HG02759 (cell line): ENCODE measurements at regions not wholly inside any gene's neighbourhood (a gene's known extent, or its start where the extent isn't known, plus 50 kb on each side); places are given as distances from the start of the nearest gene placed in this dataset.

Experiments
- ATAC-seq: cut with Tn5 transposase; IDR thresholded peaks from one replicate; pipeline ENCODE4 v1.9.1; 2021; ENCODE audit warnings: mild to moderate bottlenecking, moderate library complexity; ENCODE audit not compliant: unreplicated experiment

- no peak for ATAC-seq
Measured at GRCh38 chr2:226680719-226681118, 118.9 kb downstream of the IRS1 start.

DNA sequence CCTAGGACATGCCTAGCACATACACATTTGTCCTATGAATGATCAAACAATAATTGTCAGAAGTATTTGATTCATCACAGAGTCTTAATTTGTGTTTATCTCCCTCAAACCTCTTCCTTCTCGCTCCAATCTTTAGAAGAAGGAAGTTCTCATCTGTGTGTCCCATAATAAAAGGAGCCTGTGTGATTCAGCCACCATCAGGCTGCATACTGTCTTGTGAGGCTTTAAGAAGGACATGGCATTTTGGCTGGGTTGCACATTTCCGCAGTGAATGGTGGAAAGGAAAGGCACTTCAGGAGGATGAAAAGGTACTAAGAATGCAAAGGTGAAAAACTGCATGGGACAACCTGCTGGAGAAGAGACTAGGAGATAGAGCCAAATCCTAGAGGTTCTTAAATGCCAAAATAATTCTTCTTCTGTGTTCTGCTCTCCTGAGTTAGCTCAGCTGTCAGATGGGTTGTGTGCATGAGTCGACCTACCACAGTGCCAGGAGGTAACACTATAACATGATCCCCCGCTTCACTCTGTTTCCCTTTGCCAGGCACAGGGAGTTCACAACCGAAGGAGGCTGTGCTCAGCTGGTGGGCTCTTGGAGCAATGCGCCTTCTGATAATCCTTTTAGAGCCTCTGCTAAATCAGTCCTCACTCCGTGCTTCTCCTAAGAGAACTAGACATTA is 120.1 kb downstream of the IRS1 start:
- no peak for ATAC-seq

- no peak for ATAC-seq
Measured at GRCh38 chr2:226678422-226678821, 121.2 kb downstream of the IRS1 start.

DNA sequence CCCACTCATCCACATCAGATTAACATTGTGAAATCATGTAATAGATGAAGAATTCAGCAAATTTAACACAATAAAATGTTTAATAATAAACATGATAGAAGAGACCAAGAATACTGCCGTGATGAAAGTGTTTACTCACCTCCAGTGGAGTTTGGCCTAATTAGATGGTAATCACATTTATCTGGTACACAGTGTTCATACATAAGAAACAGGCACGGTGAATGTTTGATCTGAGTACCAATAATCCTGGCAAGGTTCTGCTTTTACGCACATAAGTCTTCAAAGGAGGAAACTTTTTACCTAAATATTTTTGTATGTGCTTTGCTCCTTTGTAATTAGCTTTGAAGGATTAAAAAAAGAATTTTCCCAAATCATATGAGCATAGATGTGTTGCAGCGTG is 122.5 kb downstream of the IRS1 start:
- ATAC-seq, result no peak

- ATAC-seq, result no peak
Measured at GRCh38 chr2:226676618-226677017, 123.0 kb downstream of the IRS1 start.

GRCh38 chr2:226674123-226674522 is 125.5 kb downstream of the IRS1 start:
- no peak for ATAC-seq

- no peak for ATAC-seq
Measured at GRCh38 chr2:226673314-226673723, 126.3 kb downstream of the IRS1 start.

- ATAC-seq, result no peak
Measured at GRCh38 chr2:226671141-226671676, 128.4 kb downstream of the IRS1 start.

- peak; percentile 60 for ATAC-seq
Measured at GRCh38 chr2:226669905-226670304, 129.7 kb downstream of the IRS1 start.

GRCh38 chr2:226669249-226669648 is 130.4 kb downstream of the IRS1 start:
- no peak for ATAC-seq

DNA sequence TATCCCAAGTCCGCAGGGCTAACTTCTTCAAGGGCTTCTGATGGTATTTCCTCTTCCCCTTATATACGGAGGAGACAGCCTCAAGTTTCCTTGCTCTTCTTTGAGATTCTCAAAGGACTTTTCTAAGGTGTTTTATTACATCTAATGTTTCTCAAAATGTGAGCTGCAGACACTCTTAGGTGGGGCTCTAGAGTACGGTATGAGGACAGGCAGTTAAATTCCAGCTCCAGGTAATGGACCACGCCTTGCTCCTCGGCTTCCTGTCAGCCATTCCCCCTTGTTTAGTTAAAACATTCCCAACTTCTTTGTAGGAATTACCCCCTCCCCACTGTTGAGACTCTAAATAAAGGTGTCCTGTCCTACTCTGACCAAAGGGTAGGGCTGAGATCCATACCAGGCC is 131.9 kb downstream of the IRS1 start:
- ATAC-seq, result no peak

- no peak for ATAC-seq
Measured at GRCh38 chr2:226665306-226665831, 134.3 kb downstream of the IRS1 start.

- no peak for ATAC-seq
Measured at GRCh38 chr2:226664661-226665060, 135.0 kb downstream of the IRS1 start.

DNA sequence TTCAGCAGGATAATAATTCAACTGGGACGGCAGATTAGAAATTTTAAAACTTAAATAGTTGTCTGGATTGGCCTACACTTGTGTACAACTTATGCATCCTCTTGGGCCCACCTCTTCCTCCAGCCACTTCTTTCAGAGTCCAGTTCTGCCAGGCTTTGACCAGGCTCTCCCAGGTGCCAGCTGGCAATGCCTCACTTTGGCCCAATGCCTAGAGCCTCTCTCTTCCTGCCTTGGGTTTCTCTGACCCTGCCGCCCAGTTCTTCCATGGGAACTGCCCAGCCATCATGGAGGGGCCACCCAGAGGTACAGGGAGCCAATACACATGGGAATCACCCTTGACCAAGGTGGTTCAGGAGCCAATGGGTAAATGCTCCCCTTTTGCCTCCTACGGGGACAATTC is 135.5 kb downstream of the IRS1 start:
- ATAC-seq, result no peak

DNA sequence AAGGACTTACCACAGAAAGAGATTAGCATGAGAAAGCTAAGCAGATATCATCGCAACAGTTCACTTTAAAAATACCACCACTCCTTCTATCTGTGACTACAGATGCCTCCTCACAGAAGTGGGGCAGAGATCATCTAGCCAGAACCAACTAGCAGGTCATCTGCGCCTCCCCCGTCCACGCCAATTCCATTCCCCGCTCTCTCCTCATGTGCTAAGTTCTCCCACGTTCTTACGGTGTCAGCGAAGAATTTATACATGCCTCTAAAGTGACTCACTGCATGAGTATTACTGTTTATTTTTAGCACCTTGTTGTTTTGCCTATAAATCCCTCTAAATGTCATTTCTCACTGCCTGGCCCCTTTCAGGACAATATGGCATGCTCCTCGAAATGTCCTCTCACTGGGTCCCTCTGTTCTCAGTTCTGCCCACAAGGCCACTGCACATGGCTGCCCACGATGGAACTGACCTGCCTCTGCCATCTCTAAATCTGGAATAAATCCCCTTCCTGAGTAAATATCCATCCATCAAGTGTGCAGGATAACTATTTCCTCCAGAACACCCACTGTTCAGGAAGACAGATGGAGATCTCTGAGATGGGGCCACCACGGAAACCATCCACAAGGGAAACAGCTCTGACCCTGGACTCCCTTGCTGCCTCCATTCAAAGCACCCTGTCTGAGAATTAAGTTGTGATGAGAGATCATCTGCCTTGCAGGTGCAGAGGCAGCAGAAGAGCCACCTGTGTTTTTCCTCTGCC is 137.7 kb downstream of the IRS1 start:
- no peak for ATAC-seq

DNA sequence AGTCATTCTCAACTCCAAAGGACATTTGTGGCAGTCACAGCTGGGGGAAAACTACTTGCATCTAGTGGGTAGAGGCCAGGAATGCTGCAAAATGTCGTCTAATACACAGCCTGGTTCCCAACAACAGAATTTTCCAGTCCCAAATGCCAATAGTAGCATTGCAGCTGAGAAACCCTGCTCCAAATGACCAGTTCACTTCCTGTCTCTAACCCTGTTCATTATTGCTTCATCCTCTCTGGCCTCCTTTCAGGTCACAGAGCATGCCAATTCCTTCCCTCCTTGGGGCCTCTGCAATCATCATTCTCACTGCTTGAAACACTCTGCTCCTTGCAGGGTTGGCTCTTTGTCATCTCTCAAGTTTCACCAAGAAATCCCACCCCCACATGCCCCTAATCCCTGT is 139.1 kb downstream of the IRS1 start:
- no peak for ATAC-seq

- no peak for ATAC-seq
Measured at GRCh38 chr2:226660124-226660523, 139.5 kb downstream of the IRS1 start.

DNA sequence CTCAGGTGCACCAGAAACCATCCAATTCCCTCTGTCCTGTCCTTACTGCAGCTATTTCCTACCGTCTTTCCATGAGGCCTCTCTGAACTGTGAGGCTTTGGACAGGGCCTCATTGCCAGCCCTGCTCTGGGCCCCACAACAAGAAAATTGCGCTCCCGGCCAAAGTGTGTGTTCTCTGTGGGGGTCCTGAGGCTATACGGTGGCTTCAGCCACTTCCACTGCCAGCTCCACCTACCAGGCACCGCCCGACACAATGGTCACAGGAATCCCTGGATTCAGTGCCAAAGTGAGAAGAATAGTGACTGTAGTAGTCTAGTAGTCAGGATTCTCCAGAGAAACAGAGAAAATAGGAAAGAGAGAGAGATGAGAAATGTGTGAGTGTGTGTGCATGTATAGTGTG is 140.2 kb downstream of the IRS1 start:
- ATAC-seq, result no peak

DNA sequence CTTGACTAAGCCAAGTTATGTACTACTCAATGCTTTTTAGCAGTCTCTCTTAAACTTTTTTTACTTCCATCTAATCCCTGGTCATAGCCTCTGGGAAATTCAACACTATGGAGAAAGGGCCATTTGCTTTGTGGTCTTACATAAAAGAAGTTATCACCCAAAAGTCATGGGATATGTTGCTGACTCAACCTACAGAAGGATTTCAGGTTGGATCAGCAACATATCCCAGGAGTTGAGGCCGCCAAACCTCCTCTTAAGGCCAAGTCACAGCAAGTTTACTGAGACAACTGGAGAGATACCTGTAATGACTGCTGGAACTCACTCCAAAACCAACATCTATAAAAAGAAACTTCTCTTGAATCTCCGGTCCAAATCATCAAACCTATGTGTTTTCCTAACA is 141.1 kb downstream of the IRS1 start:
- no peak for ATAC-seq

DNA sequence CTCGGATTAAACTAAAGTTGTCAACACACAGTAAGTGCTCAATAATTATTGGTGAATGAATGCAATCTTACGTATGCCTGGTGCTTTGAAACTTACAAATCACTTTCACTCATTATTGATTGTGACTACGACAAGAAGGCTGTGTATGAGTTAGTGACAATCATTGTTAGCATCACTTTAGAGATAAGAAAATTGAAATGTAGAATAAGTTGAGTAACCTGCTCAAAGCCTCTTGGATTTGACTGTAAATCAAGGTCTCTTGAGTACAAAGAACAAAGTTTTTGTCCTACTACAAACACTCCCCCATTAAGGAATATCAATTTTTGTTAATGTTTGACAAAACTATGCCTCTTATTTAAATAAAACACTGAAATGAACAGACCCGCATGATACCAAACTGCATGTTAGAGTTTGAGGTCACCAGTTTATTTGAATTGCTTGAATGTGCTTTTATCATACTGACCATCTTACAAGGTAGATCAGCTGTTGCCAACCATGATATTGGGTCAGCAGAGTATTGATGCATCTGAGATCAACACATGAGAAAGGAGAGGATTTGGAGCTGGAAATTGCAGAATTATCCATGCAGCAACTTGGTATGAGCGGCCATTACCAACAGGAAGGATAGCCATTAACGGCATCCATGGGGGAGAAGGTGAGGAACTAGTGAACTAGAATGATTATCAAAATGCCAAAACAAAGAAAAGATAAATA is 142.1 kb downstream of the IRS1 start:
- ATAC-seq, result no peak

GRCh38 chr2:226656367-226656766 is 143.3 kb downstream of the IRS1 start:
- no peak for ATAC-seq
